ENCODE measurements at regions not wholly inside any gene's neighbourhood (a gene's known extent, or its start where the extent isn't known, plus 50 kb on each side); places are given as distances from the start of the nearest gene placed in this dataset.

DNA sequence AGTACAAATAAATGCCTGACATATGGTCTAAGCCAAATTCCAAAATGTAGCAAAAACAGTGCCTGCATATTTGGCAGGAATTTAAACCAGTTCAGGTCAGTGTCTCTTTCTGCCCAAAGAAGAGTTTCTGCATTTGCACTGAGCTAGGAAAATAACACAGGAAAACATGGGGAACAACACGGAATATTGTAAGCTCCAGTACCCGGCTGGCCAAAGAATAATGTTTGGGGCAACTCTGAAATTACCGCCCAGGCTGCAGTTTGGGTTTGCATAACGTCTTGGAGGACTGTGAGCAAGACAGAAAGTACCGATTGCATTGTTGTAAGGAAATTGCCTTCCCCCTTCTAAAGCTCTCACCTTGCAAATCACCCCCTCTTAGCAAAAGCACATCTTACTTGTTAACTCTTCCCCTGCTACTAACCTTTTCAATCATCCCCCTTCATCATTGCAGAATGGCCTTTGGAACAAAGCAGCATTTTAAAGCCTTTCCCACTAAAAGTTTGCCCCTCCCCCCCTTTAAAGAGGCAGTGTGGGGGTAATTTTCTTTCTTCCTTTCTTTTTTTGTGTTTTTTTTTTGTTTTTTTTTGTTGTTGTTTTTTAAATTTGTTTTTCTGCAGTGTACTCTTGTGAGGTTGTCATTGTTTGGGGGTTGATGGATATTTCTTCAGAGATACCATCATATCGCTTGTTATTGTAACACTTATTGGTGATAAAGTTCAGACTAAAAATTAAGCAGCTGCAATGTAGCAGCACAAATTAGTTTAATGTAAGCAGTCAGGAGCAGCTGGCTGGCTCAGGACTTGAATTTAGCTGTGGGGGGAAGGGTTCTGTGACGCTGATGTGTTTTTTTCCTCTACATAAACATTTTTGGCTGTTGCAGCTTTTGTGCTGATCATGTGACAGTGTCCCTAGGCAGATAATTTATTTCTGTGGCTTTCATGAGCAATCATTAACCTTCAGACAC lies 100.0 kb upstream of the CITED2 start:
- no peaks in the 10 kb centered on the region for H3K36me3 ChIP-seq (ENCODE audit: control insufficient read depth, insufficient read depth, low read length)
- no CpG with 5 or more reads among the region's 7 CpGs for WGBS (ENCODE audit: insufficient coverage, low lambda C conversion rate)
- no peaks in the 10 kb centered on the region for H3K27me3 ChIP-seq (ENCODE audit: control insufficient read depth, insufficient read depth, low read length)
- no peak overlapping the region for H3K4me3 ChIP-seq (ENCODE audit: low read length)
- no peak overlapping the region for H3K27ac ChIP-seq (ENCODE audit: low read length)
- H3K4me1 ChIP-seq (ENCODE audit: control insufficient read depth, insufficient read depth, low read length): peaks cover 19% of the 10 kb centered on the region
- DNase-seq: peak; percentile 46 to 63
- no peaks in the 10 kb centered on the region for H3K9me3 ChIP-seq (ENCODE audit: control insufficient read depth, low read depth, low read length)

DNA sequence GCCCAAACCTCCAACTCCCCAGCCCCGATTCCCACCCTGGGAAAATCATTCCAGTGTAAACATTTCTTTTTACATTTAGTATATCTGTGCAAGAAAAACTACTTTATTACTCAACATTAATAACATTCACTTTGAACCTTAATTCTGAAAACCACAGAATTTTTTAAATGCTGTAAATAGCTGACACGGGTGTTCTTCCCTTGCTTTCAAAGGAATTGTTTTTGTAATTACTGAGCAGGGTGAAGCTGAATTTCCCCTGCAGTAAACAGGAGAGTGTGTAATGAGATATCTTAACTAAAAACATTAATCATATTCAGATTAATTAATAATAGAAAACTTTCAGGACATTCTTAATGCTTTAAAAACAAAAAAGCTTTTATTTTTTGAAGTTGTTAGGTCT lies 99.3 kb upstream of the CITED2 start:
- Histone ChIP-seq H3K27me3 (ENCODE audit: control insufficient read depth, insufficient read depth, low read length) (no peaks in the 10 kb centered on the region), H3K4me1 (ENCODE audit: control insufficient read depth, insufficient read depth, low read length) (peaks cover 19% of the 10 kb centered on the region), H3K9me3 (ENCODE audit: control insufficient read depth, low read depth, low read length) (no peaks in the 10 kb centered on the region), H3K27ac (ENCODE audit: low read length) (peak overlapping the region; percentile 12), H3K36me3 (ENCODE audit: control insufficient read depth, insufficient read depth, low read length) (no peaks in the 10 kb centered on the region), H3K4me3 (ENCODE audit: low read length) (no peak overlapping the region)
- DNase-seq: no peak
- whole genome bisulfite sequencing (ENCODE audit: insufficient coverage, low lambda C conversion rate): no CpG with 5 or more reads among the region's 2 CpGs

DNA sequence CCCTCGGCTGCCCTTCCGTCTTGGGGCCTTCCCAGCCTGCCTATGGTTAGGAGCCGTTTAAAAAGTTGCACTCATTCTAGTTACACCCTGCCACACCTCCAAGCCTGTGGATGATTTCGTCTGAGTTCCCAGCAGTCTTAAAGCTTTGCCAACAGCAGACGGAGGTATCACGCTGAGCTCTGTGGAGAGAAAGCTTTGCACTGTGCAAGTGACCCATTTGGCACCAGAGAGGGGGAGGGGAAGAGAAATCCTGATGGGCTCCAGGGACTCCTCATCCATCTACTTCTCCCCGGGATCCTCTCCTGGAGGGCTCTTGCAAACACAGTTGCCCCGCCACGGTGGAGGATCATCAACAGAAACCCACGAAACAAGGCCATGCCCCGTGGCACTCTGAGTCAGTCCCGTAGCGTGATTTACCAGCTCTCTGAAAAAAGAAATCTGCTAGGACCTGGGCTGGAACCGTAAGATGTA lies 98.8 kb upstream of the CITED2 start:
- H3K4me3 ChIP-seq (ENCODE audit: low read length): no peak overlapping the region
- WGBS (ENCODE audit: insufficient coverage, low lambda C conversion rate): no CpG with 5 or more reads among the region's 14 CpGs

DNA sequence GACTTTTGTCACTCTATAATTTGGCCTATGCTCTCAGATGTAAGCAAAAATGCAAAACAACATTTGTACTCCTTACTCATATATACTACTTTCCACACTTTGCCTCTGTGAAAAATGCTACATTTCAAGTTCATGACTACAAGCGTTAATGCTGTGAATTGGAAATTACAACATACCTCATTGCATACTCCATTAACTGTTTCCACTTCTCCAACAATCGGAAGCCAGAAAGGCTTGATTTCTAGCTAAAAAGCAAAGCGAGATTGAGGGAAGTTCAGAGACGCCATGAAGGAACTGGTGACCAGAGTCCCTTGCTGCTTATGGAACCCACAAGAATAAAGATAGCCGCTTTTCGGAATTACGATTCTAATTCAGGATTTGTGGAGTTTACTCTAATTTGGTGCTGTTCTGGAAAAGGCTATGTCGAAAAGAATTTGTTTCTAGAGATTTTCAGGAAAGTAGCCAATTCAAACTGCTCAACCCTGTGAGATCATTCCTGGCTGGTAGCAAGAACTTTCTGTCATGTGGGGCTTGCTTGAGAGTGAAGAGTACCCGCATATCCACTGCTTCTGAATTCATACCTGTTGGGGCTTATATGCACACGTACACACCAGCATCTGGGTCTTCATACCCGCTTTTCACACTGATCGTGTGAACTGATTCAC lies 98.0 kb upstream of the CITED2 start:
- Histone ChIP-seq H3K4me3 (ENCODE audit: low read length) (no peak overlapping the region), H3K36me3 (ENCODE audit: control insufficient read depth, insufficient read depth, low read length) (no peaks in the 10 kb centered on the region), H3K27me3 (ENCODE audit: control insufficient read depth, insufficient read depth, low read length) (no peaks in the 10 kb centered on the region), H3K9me3 (ENCODE audit: control insufficient read depth, low read depth, low read length) (no peaks in the 10 kb centered on the region), H3K27ac (ENCODE audit: low read length) (no peak overlapping the region), H3K4me1 (ENCODE audit: control insufficient read depth, insufficient read depth, low read length) (peaks cover 19% of the 10 kb centered on the region)
- DNase-seq: no peak
- 93% methylated on average over 6 of the region's 12 CpGs for WGBS (ENCODE audit: insufficient coverage, low lambda C conversion rate)

More for the DNA sequence above, 98.8 kb upstream of the CITED2 start:
- H3K36me3 ChIP-seq (ENCODE audit: control insufficient read depth, insufficient read depth, low read length): no peaks in the 10 kb centered on the region
- H3K4me1 ChIP-seq (ENCODE audit: control insufficient read depth, insufficient read depth, low read length): peaks cover 19% of the 10 kb centered on the region
- no peaks in the 10 kb centered on the region for H3K9me3 ChIP-seq (ENCODE audit: control insufficient read depth, low read depth, low read length)
- no peaks in the 10 kb centered on the region for H3K27me3 ChIP-seq (ENCODE audit: control insufficient read depth, insufficient read depth, low read length)
- H3K27ac ChIP-seq (ENCODE audit: low read length): peak overlapping the region; percentile 12
- DNase-seq: no peak

DNA sequence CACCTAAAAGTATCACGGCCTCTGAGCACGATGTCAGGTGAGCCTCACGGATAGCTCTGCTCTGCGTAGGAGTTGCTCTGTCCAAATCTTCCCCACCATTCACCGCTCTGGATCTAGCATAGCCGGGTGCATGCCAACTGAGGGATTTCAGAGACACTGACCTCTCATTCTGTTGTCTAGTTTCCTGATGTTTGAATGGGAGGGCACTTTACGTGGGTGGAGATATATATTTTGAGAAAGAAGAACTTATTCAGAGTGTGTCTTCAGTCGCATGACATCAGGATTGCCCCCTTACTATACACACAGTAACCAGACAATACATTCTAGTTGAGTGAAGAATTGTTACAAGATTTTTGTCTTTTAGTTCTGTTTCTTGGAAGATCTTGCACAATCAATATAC lies 96.5 kb upstream of the CITED2 start:
- Histone ChIP-seq H3K36me3 (ENCODE audit: control insufficient read depth, insufficient read depth, low read length) (no peaks in the 10 kb centered on the region), H3K27me3 (ENCODE audit: control insufficient read depth, insufficient read depth, low read length) (no peaks in the 10 kb centered on the region), H3K9me3 (ENCODE audit: control insufficient read depth, low read depth, low read length) (no peaks in the 10 kb centered on the region), H3K4me1 (ENCODE audit: control insufficient read depth, insufficient read depth, low read length) (peaks cover 16% of the 10 kb centered on the region), H3K27ac (ENCODE audit: low read length) (no peak overlapping the region), H3K4me3 (ENCODE audit: low read length) (no peak overlapping the region)
- 100% methylated on average over 3 of the region's 8 CpGs for WGBS (ENCODE audit: insufficient coverage, low lambda C conversion rate)
- DNase-seq: no peak

DNA sequence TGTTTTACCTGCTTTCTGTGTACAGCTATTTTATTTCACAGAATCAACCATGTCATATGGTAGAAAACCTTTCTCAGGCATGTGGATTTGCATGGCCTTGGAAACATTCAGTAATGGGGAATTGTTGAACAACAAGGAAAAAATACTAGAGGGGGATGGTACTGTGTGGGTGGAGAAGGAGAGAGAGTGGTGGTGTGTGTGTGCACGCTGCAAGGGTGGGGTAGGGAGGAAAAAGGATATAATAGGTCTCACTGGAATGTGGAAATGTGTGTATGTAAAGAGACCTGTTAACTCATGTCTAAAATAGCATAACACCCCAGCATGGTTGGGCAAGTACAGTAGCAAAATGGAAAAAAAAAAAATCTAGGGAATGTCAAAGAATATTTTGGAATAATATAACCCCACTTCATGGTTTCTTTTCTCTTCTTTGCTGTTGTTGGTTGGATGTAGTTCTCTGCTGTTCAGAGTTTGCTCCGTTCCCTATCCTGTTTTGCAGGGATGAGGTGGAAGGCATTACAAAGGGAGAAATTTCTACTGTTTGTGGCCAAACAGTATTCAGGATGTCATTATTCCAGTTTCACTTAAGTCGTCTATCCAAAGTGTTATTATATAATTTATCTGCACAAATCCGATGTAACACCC lies 93.9 kb upstream of the CITED2 start:
- no peaks in the 10 kb centered on the region for H3K36me3 ChIP-seq (ENCODE audit: control insufficient read depth, insufficient read depth, low read length)
- H3K27ac ChIP-seq (ENCODE audit: low read length): no peak overlapping the region
- no peak overlapping the region for H3K4me3 ChIP-seq (ENCODE audit: low read length)
- WGBS (ENCODE audit: insufficient coverage, low lambda C conversion rate): 14% methylated on average over 1 of the region's 4 CpGs
- H3K9me3 ChIP-seq (ENCODE audit: control insufficient read depth, low read depth, low read length): no peaks in the 10 kb centered on the region
- peaks cover 2% of the 10 kb centered on the region for H3K4me1 ChIP-seq (ENCODE audit: control insufficient read depth, insufficient read depth, low read length)
- no peak for DNase-seq
- no peaks in the 10 kb centered on the region for H3K27me3 ChIP-seq (ENCODE audit: control insufficient read depth, insufficient read depth, low read length)

DNA sequence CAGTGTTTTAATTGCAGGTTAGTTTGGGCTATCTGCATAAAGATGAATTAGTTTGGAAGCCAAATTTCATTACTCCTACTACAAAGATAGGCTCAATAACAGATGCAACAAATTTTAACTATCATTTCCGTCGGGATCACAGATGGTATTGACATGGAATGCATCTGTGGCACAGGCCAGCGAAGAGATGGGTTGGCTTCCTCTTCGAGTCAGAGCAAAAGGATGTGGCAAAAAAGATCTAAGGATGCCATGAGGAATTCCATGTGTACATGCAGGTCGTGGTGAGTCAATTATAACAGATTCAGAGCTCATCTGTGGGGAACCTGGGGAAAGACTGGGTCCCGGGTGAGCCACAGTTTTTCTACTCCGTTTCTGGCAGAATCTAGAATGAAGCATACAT lies 83.0 kb upstream of the CITED2 start:
- no peak overlapping the region for H3K4me3 ChIP-seq (ENCODE audit: low read length)
- no peaks in the 10 kb centered on the region for H3K4me1 ChIP-seq (ENCODE audit: control insufficient read depth, insufficient read depth, low read length)
- DNase-seq: no peak
- no peaks in the 10 kb centered on the region for H3K36me3 ChIP-seq (ENCODE audit: control insufficient read depth, insufficient read depth, low read length)
- no peaks in the 10 kb centered on the region for H3K9me3 ChIP-seq (ENCODE audit: control insufficient read depth, low read depth, low read length)
- no peaks in the 10 kb centered on the region for H3K27me3 ChIP-seq (ENCODE audit: control insufficient read depth, insufficient read depth, low read length)
- no CpG with 5 or more reads among the region's 7 CpGs for WGBS (ENCODE audit: insufficient coverage, low lambda C conversion rate)
- H3K27ac ChIP-seq (ENCODE audit: low read length): no peak overlapping the region

DNA sequence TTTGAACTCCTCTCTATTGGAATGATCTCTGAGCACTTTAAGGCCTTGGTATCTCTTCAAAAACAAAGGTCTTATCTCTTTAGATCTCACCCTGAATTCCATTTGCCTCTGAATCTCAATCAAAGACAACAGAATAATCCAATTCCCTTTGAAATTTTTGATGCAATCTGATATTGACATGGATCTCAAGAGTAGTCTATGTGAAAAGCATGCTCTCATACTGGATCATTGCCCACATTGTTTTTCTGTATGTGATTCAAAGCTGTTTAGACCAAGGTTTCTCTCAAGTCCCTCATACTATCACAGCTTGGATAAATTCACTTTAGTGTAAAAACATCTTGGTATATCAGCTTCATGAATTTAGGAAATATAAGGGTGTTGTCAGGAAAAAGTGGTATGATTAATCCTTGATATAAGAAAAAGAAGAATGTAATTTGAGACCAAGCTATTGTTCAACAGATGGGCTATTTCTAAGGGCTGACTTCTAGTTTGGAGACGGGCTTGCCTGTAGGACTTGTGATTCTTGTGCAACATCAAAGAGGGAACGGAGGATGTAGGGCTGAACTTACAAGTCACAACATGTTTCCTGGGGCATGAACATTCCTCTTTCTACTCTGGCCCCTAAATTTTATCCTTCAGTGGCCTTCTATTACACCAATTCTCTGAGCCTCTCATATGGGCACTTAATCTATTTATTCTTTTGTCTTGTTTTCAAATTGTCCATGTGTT lies 77.9 kb upstream of the CITED2 start:
- Histone ChIP-seq H3K36me3 (ENCODE audit: control insufficient read depth, insufficient read depth, low read length) (no peaks in the 10 kb centered on the region), H3K27me3 (ENCODE audit: control insufficient read depth, insufficient read depth, low read length) (no peaks in the 10 kb centered on the region), H3K4me1 (ENCODE audit: control insufficient read depth, insufficient read depth, low read length) (no peaks in the 10 kb centered on the region), H3K4me3 (ENCODE audit: low read length) (no peak overlapping the region), H3K27ac (ENCODE audit: low read length) (no peak overlapping the region), H3K9me3 (ENCODE audit: control insufficient read depth, low read depth, low read length) (no peaks in the 10 kb centered on the region)
- WGBS (ENCODE audit: insufficient coverage, low lambda C conversion rate): no CpG with 5 or more reads among the region's 2 CpGs
- DNase-seq: no peak

DNA sequence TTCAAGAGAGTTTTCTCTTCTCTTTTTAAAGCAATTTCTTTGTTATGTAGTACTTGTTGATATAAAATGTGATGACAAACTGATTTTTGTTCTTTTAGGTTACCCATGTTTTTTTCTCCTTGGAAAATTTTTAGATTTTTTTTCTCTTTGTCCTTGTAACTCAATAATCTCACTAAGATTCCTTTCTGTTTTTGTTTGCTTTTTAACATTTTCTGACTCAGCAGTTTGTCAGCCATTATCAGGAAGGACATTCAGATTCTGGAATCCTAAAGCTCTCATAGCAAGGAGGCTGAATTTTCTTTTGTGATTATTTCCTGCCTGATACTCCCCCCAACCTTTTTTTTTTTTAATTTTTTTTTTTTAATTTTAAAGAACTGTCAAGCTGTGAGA lies 75.2 kb upstream of the CITED2 start:
- Histone ChIP-seq H3K27me3 (ENCODE audit: control insufficient read depth, insufficient read depth, low read length) (no peaks in the 10 kb centered on the region), H3K4me3 (ENCODE audit: low read length) (no peak overlapping the region), H3K27ac (ENCODE audit: low read length) (no peak overlapping the region), H3K4me1 (ENCODE audit: control insufficient read depth, insufficient read depth, low read length) (no peaks in the 10 kb centered on the region), H3K9me3 (ENCODE audit: control insufficient read depth, low read depth, low read length) (no peaks in the 10 kb centered on the region), H3K36me3 (ENCODE audit: control insufficient read depth, insufficient read depth, low read length) (no peaks in the 10 kb centered on the region)
- DNase-seq: no peak

DNA sequence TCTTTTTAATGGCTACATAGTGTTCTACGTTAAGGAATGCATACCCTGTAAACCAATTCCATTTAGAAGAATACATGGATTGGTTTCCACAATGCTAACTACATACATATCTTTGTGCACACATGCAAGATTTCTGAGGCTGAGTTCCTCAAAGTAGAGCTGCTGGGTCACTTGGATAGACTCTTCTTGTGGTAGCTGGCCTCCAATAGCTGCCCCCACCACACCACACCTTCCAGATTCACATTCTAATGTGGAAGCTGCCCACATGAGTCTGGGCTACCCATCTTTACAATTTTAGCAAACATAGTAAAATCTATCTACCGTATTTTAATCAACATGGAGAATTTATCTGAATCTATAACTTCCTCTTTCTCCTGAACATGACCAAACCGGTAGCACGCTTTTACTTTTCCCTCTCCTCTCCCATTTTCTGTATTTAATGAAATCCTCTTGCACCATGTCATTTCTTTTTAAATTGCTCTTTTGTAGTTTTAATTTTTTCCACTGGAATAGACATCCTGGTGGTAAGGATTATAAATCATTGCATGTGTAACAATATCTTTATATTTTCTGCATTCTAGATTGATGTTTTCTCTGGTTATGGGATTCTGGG lies 74.7 kb upstream of the CITED2 start:
- Histone ChIP-seq H3K9me3 (ENCODE audit: control insufficient read depth, low read depth, low read length) (no peaks in the 10 kb centered on the region), H3K36me3 (ENCODE audit: control insufficient read depth, insufficient read depth, low read length) (no peaks in the 10 kb centered on the region), H3K27me3 (ENCODE audit: control insufficient read depth, insufficient read depth, low read length) (no peaks in the 10 kb centered on the region), H3K4me1 (ENCODE audit: control insufficient read depth, insufficient read depth, low read length) (no peaks in the 10 kb centered on the region), H3K27ac (ENCODE audit: low read length) (no peak overlapping the region), H3K4me3 (ENCODE audit: low read length) (no peak overlapping the region)
- 81% methylated on average over 3 of the region's 4 CpGs for WGBS (ENCODE audit: insufficient coverage, low lambda C conversion rate)
- no peak for DNase-seq

Measured in large intestine (tissue), 3 donors.